ENCODE measurements at regions not wholly inside any gene's neighbourhood (a gene's known extent, or its start where the extent isn't known, plus 50 kb on each side); places are given as distances from the start of the nearest gene placed in this dataset.

- DNase-seq (ENCODE audit: low read depth, low spot score) (no peak), FAIRE-seq (no peak)
- H3K79me2 ChIP-seq (ENCODE audit: control insufficient read depth, insufficient read depth, low read length): no peaks in the 10 kb centered on the region
- H3K9me1 ChIP-seq (replicated peaks; ENCODE audit: control insufficient read depth, extremely low read depth, insufficient read depth, low read length): no peaks in the 10 kb centered on the region
- CTCF ChIA-PET: no interaction called here
- no peak overlapping the region for H2AFZ ChIP-seq (ENCODE audit: low read depth, low read length)
- no peaks in the 10 kb centered on the region for H4K20me1 ChIP-seq (replicated peaks; ENCODE audit: control insufficient read depth, extremely low read depth, insufficient read depth, low read length)
- dilution Hi-C loops (cut with MboI; ENCODE audit: extremely low pct_ligation_motif_present, low sequenced_read_pairs): no loop called here
- no peak overlapping the region for H3K4me2 ChIP-seq (ENCODE audit: insufficient read depth, low read length)
- POLR2A ChIA-PET: no interaction called here
- H3K36me3 ChIP-seq (ENCODE audit: control insufficient read depth in 2 of 2, extremely low read depth in 1 of 2, insufficient read depth in 2 of 2, low read length in 2 of 2): no peaks in the 10 kb centered on the region
- H3K27me3 ChIP-seq (ENCODE audit: control insufficient read depth in 2 of 2, insufficient read depth in 2 of 2, low read length in 2 of 2): no peaks in the 10 kb centered on the region
- no peak overlapping the region for H3K27ac ChIP-seq (ENCODE audit: insufficient read depth, low read depth, low read length)
- H3K9me3 ChIP-seq (replicated peaks; ENCODE audit: control insufficient read depth, insufficient read depth, low read length): no peaks in the 10 kb centered on the region
- no TSS peak for BruUV-seq (replicated peaks)
- H3K4me3 ChIP-seq (replicated peaks in 1 of 3; ENCODE audit: insufficient read depth in 1 of 3, low read depth in 1 of 3, low read length in 3 of 3): no peak overlapping the region
- H3K4me1 ChIP-seq (ENCODE audit: control insufficient read depth, extremely low read depth, insufficient read depth, low read length): no peaks in the 10 kb centered on the region
- TF ChIP-seq POLR2AphosphoS5 (IDR thresholded peaks at IDR 0.05; ENCODE audit: insufficient read depth, low read depth, low read length) (no peak), CTCF (IDR thresholded peaks at IDR 0.05; ENCODE audit: extremely low read depth in 1 of 2, insufficient read depth in 1 of 2, low read depth in 1 of 2, low read length in 2 of 2) (no peak), JUN (IDR thresholded peaks at IDR 0.05; ENCODE audit: borderline replicate concordance, insufficient read depth, insufficient read length, low read depth) (no peak), MAX (IDR thresholded peaks at IDR 0.05; ENCODE audit: insufficient read depth, insufficient read length) (no peak), POLR2A (IDR thresholded peaks at IDR 0.05; ENCODE audit: low read depth, low read length) (no peak), EZH2 (IDR thresholded peaks at IDR 0.05; ENCODE audit: borderline replicate concordance, low read depth, low read length, severe bottlenecking) (no peak), GATA2 (IDR thresholded peaks at IDR 0.05; ENCODE audit: insufficient read depth, insufficient read length, low read depth, low read length) (no peak), FOS (IDR thresholded peaks at IDR 0.05; ENCODE audit: borderline replicate concordance, insufficient read depth, low read length) (no peak), MYC (IDR thresholded peaks at IDR 0.05; ENCODE audit: low read depth, low read length) (no peak)
- intact Hi-C loops (cut with micrococcal nuclease): no loop called here
- H3K9ac ChIP-seq (replicated peaks; ENCODE audit: extremely low read depth, insufficient read depth, low read length): no peak overlapping the region
Measured at GRCh38 chr13:66021846-66022245, 1208.3 kb downstream of the PCDH9 start.

Measured in endothelial cell of umbilical vein (primary cell).